ENCODE measurements at regions not wholly inside any gene's neighbourhood (a gene's known extent, or its start where the extent isn't known, plus 50 kb on each side); places are given as distances from the start of the nearest gene placed in this dataset.

- no peaks in the 10 kb centered on the region for H3K36me3 ChIP-seq (replicated peaks; ENCODE audit: insufficient read depth, low read length)
- no peaks in the 10 kb centered on the region for H4K20me1 ChIP-seq (ENCODE audit: insufficient read depth, low read length)
- no peaks in the 10 kb centered on the region for H3K4me1 ChIP-seq (ENCODE audit: low read length)
- no peaks in the 10 kb centered on the region for H3F3A ChIP-seq (ENCODE audit: insufficient read depth, low read length)
- TF ChIP-seq EZH2 (optimal IDR thresholded peaks at IDR 0.05; ENCODE audit: low read depth, low read length) (no peak), EZH2phosphoT487 (IDR thresholded peaks at IDR 0.05; ENCODE audit: low read length) (no peak), CTCF (IDR thresholded peaks at IDR 0.05; ENCODE audit: low read length) (no peak)
- H3K27me3 ChIP-seq (replicated peaks; ENCODE audit: insufficient read depth, low read length): peaks cover 64% of the 10 kb centered on the region
- H3K4me2 ChIP-seq (ENCODE audit: low read depth, low read length): no peak overlapping the region
- no peaks in the 10 kb centered on the region for H3K79me2 ChIP-seq (ENCODE audit: low read length)
- no peaks in the 10 kb centered on the region for H3K9me3 ChIP-seq (replicated peaks; ENCODE audit: insufficient read depth, low read length)
- no peaks in the 10 kb centered on the region for H3K9me2 ChIP-seq (replicated peaks; ENCODE audit: insufficient read depth, low read length)
- H3K9ac ChIP-seq (ENCODE audit: low read length): no peak overlapping the region
- no peak for DNase-seq
- no peak overlapping the region for H3K27ac ChIP-seq (ENCODE audit: low read length)
- no peak overlapping the region for H2AFZ ChIP-seq (ENCODE audit: low read length)
- no peak overlapping the region for H3K4me3 ChIP-seq (ENCODE audit: low read length)
Observed at GRCh38 chr16:86814256-86814655, 235.9 kb downstream of the FOXL1 start.

- Histone ChIP-seq H4K20me1 (ENCODE audit: insufficient read depth, low read length) (no peaks in the 10 kb centered on the region), H3K36me3 (replicated peaks; ENCODE audit: insufficient read depth, low read length) (no peaks in the 10 kb centered on the region), H2AFZ (ENCODE audit: low read length) (no peak overlapping the region), H3K27ac (ENCODE audit: low read length) (no peak overlapping the region), H3K9me2 (replicated peaks; ENCODE audit: insufficient read depth, low read length) (no peaks in the 10 kb centered on the region), H3K79me2 (ENCODE audit: low read length) (no peaks in the 10 kb centered on the region), H3F3A (ENCODE audit: insufficient read depth, low read length) (no peaks in the 10 kb centered on the region), H3K4me2 (ENCODE audit: low read depth, low read length) (no peak overlapping the region), H3K4me3 (ENCODE audit: low read length) (no peak overlapping the region), H3K4me1 (ENCODE audit: low read length) (no peaks in the 10 kb centered on the region), H3K27me3 (replicated peaks; ENCODE audit: insufficient read depth, low read length) (peaks cover 40% of the 10 kb centered on the region), H3K9me3 (replicated peaks; ENCODE audit: insufficient read depth, low read length) (no peaks in the 10 kb centered on the region), H3K9ac (ENCODE audit: low read length) (no peak overlapping the region)
- no peak for DNase-seq
- no peak for TF ChIP-seq CTCF (IDR thresholded peaks at IDR 0.05; ENCODE audit: low read length)
- no peak for TF ChIP-seq EZH2phosphoT487 (IDR thresholded peaks at IDR 0.05; ENCODE audit: low read length)
- no peak for TF ChIP-seq EZH2 (optimal IDR thresholded peaks at IDR 0.05; ENCODE audit: low read depth, low read length)
Observed at GRCh38 chr16:86816930-86817625, 238.7 kb downstream of the FOXL1 start.

GRCh38 chr16:86818671-86819532 lies 240.6 kb downstream of the FOXL1 start:
- Histone ChIP-seq H3K4me1 (ENCODE audit: low read length) (no peaks in the 10 kb centered on the region), H3K4me3 (ENCODE audit: low read length) (no peak overlapping the region), H3K9ac (ENCODE audit: low read length) (no peak overlapping the region), H3K27ac (ENCODE audit: low read length) (no peak overlapping the region), H3K79me2 (ENCODE audit: low read length) (no peaks in the 10 kb centered on the region), H3K9me2 (replicated peaks; ENCODE audit: insufficient read depth, low read length) (no peaks in the 10 kb centered on the region), H3F3A (ENCODE audit: insufficient read depth, low read length) (no peaks in the 10 kb centered on the region), H3K36me3 (replicated peaks; ENCODE audit: insufficient read depth, low read length) (no peaks in the 10 kb centered on the region), H3K4me2 (ENCODE audit: low read depth, low read length) (no peak overlapping the region), H3K27me3 (replicated peaks; ENCODE audit: insufficient read depth, low read length) (peaks cover 37% of the 10 kb centered on the region), H3K9me3 (replicated peaks; ENCODE audit: insufficient read depth, low read length) (no peaks in the 10 kb centered on the region), H2AFZ (ENCODE audit: low read length) (no peak overlapping the region), H4K20me1 (ENCODE audit: insufficient read depth, low read length) (no peaks in the 10 kb centered on the region)
- TF ChIP-seq EZH2phosphoT487 (IDR thresholded peaks at IDR 0.05; ENCODE audit: low read length) (no peak), CTCF (IDR thresholded peaks at IDR 0.05; ENCODE audit: low read length) (no peak), EZH2 (optimal IDR thresholded peaks at IDR 0.05; ENCODE audit: low read depth, low read length) (no peak)
- no peak for DNase-seq
